HG03521 (cell line): ENCODE measurements at regions not wholly inside any gene's neighbourhood (a gene's known extent, or its start where the extent isn't known, plus 50 kb on each side); places are given as distances from the start of the nearest gene placed in this dataset.

Experiments
- ATAC-seq: cut with Tn5 transposase; IDR thresholded peaks from one replicate; pipeline ENCODE4 v1.9.1; 2021; ENCODE audit warnings: mild to moderate bottlenecking, moderate library complexity; ENCODE audit not compliant: unreplicated experiment

DNA sequence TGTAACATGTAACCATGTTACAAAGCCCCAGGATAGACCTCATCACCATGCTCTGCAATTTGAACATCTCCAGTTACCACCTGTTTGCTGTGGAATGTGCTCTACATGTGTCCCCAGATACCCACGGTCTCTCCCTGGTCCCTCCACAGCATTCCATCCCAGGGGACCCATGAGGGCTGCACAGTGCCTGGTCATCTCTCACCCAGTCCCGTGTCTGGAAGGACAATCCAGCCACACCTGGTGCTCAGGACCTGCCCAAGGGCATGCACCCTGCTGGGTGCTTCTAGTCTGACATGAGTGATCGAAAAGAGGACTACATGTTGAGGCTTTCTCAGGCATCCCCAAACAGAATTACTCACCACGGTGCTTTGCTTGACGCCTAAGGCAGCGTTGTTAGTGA lies 119.6 kb upstream of the ATP10A start:
- no peak for ATAC-seq

DNA sequence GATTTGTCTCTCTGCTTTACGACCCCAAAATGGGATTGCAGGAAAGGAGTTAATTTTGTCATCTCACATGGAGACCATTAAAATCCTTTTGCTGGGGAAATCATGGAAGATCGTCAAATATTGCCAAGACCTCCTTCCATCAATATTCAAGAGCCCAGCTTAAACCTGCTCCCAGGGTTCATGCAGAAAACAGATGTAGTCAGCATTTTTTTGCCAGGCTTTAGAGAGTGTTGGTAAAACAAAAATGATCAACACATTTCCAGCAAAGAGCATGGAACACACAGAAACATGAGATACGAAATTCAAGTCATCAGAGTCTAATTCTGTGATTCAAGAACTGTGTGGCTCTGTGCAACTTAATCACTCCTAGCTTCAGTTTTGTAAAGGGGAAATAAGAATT lies 118.0 kb upstream of the ATP10A start:
- no peak for ATAC-seq

GRCh38 chr15:25972141-25972675 lies 109.1 kb upstream of the ATP10A start:
- ATAC-seq = no peak

DNA sequence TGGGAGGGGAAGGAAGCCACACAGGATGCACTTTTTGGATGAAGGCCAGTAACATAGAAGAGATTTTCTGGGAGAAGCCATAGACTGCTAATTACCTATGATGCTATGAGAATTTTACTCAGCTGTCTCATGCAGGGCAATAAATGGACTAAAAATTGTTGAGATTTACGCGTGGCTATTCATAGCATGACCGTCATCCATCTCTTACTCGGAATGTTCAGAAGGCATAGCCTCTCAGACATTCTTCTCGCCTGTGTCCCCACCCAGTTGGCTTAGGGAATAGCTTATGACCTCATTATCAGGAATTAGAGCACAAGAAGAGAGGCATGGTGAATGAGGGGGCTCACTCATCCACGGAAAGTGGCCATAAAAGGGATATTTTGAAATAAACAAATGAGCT lies 107.9 kb upstream of the ATP10A start:
- ATAC-seq = no peak

GRCh38 chr15:25969886-25970285 lies 106.8 kb upstream of the ATP10A start:
- no peak for ATAC-seq

DNA sequence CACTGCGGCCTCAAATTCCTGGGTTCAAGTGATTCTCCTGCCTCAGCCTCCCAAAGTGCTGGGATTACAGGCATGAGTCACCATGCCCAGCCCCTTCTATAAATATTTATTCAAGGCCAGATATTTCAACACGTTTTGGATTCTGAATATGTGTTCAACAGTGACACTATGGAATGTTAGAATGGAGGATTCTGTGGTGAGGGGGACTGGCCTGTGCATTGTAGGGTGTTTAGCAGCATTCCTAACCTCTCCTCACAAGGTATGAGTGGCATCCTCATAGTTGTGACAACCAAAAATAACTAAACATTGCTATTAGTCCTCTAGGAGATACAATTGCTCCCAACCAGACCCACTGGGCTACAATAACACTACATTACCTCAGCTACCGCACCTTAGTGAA lies 104.0 kb upstream of the ATP10A start:
- no peak for ATAC-seq

GRCh38 chr15:25965326-25965725 lies 102.2 kb upstream of the ATP10A start:
- no peak for ATAC-seq

DNA sequence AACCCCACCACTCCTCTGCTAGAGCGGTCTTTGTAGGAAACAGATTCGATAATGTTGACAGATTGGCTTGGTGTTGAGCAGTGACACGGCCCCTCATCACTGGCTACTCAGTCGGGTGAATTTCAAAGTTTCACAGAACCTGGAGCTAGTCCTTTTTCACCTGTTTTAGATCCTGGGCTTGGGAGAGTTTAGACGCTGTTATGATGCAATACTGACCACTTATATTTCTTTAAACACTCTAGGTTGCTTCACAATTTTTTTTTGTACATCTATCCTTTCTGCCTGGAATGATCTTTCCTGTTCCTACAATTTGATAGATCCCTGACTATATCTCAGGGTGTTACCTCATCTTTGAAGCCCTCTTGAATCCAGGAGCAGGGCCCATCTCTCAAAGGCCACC lies 97.1 kb upstream of the ATP10A start:
- no peak for ATAC-seq

DNA sequence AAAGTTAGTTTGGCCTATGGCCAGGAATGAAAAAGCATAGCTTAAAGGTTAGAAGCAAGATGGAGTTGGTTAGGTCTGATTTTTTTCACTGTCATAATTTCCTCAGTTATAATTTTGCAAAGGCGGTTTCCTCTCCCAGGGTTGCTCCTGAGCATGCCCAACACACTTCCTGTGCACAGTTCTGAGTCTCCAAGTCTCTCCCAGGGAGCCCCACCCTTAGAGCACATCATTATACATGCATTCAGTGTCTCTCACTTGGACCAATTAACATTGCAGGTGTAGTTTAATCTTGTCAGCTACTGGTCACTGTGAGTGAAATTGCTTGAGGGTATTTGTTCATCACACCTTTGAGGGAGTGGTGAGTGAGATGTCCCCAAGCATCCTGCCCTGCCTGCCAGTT lies 96.0 kb upstream of the ATP10A start:
- no peak for ATAC-seq

GRCh38 chr15:25955628-25956027 lies 92.5 kb upstream of the ATP10A start:
- ATAC-seq = no peak

GRCh38 chr15:25954398-25954797 lies 91.3 kb upstream of the ATP10A start:
- ATAC-seq = no peak

- no peak for ATAC-seq
These were observed 86.9 kb upstream of the ATP10A start for GRCh38 chr15:25950014-25950413.

GRCh38 chr15:25947323-25948314 lies 84.5 kb upstream of the ATP10A start:
- ATAC-seq = no peak

- no peak for ATAC-seq
These were observed 83.2 kb upstream of the ATP10A start for GRCh38 chr15:25946241-25946805.

DNA sequence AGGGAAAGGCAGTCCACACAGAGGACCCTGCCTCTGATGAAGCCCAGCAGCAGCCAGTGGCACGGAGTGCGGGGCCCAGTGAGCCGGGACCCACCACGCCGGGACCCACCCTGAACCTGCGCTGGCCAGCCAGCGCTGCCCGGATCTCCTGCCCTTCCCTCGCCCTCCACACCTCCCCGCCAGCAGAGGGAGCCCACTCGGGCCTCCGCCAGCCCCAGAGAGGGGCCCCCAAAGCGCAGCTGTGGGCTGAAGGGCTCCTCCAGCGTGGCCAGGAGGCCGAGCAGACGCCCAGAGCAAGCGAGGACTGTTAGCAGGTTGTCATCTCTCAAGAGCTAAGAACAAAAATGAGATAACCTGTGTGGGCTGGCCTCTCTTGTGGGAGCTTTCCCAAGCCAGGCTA lies 81.3 kb upstream of the ATP10A start:
- ATAC-seq = no peak

DNA sequence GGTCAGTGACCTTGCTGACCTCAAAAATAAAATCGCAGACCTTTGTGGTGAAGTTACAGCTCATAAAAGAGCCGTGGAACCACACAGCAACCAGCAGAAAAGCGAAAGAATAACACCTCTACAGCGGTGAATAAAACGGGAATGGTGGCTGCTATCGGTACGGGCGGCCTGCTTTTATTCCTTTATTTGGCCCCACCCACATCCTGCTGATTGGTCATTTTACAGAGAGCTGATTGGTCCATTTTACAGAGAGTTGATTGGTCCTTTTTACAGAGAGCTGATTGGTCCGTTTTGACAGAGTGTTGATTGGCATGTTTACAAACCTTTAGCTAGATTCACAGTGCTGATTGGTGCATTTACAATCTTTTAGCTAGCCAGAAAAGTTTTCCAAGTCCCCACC lies 80.7 kb upstream of the ATP10A start:
- ATAC-seq = no peak

DNA sequence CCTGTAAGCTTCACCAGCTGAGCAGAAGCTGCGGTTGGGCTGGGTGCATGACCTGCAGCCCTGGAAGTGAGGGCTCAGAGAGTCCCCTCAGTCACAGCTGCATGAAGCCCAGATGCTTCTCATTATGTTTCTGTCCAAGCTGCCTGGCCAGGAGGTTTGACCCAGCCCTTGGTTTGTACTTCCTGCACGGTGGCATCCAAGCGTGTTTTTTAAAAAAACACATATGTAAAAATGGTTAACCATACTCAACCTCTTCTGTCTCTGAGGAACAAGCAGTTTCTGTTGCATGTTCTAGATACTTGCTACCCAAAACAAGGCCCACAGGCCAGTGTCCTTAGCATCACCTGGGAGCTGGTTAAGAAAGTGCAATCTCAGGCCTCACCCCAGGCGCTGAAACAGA lies 76.0 kb upstream of the ATP10A start:
- ATAC-seq = peak; percentile 71

- ATAC-seq = no peak
These were observed 74.7 kb upstream of the ATP10A start for GRCh38 chr15:25937796-25938195.

GRCh38 chr15:25936004-25936403 lies 72.9 kb upstream of the ATP10A start:
- ATAC-seq = no peak

GRCh38 chr15:25933456-25934158 lies 70.5 kb upstream of the ATP10A start:
- ATAC-seq = no peak

- ATAC-seq = no peak
These were observed 69.6 kb upstream of the ATP10A start for GRCh38 chr15:25932696-25933095.

GRCh38 chr15:25931851-25932250 lies 68.7 kb upstream of the ATP10A start:
- ATAC-seq = no peak
